ENCODE measurements at regions not wholly inside any gene's neighbourhood (a gene's known extent, or its start where the extent isn't known, plus 50 kb on each side); places are given as distances from the start of the nearest gene placed in this dataset.

DNA sequence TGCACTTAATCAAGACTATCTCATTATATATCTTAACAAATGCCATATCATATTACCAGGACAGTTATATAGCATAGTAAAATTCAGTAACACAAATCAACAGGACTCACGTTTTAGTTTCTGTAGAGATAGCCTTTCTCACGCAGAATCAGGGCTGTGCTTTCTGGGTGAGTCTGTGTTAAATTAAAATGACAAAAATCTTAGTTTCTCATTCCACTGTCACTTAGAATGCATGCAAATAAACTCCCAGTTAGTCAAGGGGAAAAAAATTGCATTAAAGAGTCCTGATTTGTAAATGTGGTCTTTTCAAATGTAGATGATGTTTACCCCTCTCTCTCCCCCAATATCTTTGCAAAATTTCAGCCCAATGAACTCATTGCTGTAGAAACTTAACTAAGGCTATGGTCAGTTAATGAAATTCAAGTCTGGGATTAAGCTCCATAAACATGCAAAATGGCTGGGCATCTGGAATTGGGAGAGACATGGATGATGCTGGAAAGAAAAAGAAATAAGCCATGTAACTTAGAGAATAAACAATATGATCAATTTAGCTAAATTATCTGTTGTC is 77.8 kb upstream of the MGAT4C start:
- Histone ChIP-seq H3K4me3 (ENCODE audit: low read length) (no peak overlapping the region), H3K4me1 (ENCODE audit: insufficient read depth, low read length) (no peaks in the 10 kb centered on the region), H3K9me3 (ENCODE audit: control insufficient read depth in 1 of 2, insufficient read depth in 1 of 2, low read length in 2 of 2) (no peaks in the 10 kb centered on the region), H3K36me3 (ENCODE audit: insufficient read depth, low read length) (no peaks in the 10 kb centered on the region), H3K27me3 (ENCODE audit: control insufficient read depth in 1 of 2, insufficient read depth in 2 of 2, low read length in 2 of 2) (no peaks in the 10 kb centered on the region), H3K27ac (ENCODE audit: low read depth in 1 of 2, low read length in 2 of 2) (no peak overlapping the region)
- ATAC-seq (ENCODE audit: poor library complexity): no peak
- intact Hi-C loops (cut with DNase I, micrococcal nuclease): no loop called here
- no peak overlapping the region for H3K27ac Mint-ChIP-seq
- H3K4me3 Mint-ChIP-seq: no peak overlapping the region
- no peaks in the 10 kb centered on the region for H3K36me3 Mint-ChIP-seq (ENCODE audit: low read depth)
- no peaks in the 10 kb centered on the region for H3K27me3 Mint-ChIP-seq
- no peak for DNase-seq
- TF ChIP-seq, protein P1, sequence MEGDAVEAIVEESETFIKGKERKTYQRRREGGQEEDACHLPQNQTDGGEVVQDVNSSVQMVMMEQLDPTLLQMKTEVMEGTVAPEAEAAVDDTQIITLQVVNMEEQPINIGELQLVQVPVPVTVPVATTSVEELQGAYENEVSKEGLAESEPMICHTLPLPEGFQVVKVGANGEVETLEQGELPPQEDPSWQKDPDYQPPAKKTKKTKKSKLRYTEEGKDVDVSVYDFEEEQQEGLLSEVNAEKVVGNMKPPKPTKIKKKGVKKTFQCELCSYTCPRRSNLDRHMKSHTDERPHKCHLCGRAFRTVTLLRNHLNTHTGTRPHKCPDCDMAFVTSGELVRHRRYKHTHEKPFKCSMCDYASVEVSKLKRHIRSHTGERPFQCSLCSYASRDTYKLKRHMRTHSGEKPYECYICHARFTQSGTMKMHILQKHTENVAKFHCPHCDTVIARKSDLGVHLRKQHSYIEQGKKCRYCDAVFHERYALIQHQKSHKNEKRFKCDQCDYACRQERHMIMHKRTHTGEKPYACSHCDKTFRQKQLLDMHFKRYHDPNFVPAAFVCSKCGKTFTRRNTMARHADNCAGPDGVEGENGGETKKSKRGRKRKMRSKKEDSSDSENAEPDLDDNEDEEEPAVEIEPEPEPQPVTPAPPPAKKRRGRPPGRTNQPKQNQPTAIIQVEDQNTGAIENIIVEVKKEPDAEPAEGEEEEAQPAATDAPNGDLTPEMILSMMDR (IDR thresholded peaks at IDR 0.05): no peak
- H3K4me1 Mint-ChIP-seq (ENCODE audit: low read depth): no peaks in the 10 kb centered on the region
- ChIA-PET POLR2A (no interaction called here), CTCF (no interaction called here)
- no peaks in the 10 kb centered on the region for H3K9me3 Mint-ChIP-seq

DNA sequence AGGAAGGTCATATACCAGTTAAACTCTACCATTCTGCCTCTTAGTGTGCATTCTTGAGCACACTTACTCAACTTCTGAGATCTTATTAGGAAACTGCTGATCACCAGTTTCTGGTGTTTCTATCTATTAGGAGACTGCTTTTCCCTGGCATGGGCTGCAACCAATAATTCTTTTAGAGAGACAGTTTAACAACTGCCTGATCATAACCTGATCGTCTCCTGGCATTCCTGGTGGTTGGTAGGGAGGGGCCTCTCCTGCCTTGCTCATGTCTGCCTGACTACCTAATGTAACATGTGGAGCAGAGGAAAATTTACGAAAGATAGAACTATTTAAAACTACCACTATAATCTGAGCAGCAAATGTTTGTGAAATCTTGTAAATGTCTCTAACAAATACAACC is 75.3 kb upstream of the MGAT4C start:
- no peak overlapping the region for H3K27ac Mint-ChIP-seq
- no peaks in the 10 kb centered on the region for H3K4me1 Mint-ChIP-seq (ENCODE audit: low read depth)
- Histone ChIP-seq H3K9me3 (ENCODE audit: control insufficient read depth in 1 of 2, insufficient read depth in 1 of 2, low read length in 2 of 2) (no peaks in the 10 kb centered on the region), H3K27ac (ENCODE audit: low read depth in 1 of 2, low read length in 2 of 2) (no peak overlapping the region), H3K4me1 (ENCODE audit: insufficient read depth, low read length) (no peaks in the 10 kb centered on the region), H3K27me3 (ENCODE audit: control insufficient read depth in 1 of 2, insufficient read depth in 2 of 2, low read length in 2 of 2) (no peaks in the 10 kb centered on the region), H3K4me3 (ENCODE audit: low read length) (no peak overlapping the region), H3K36me3 (ENCODE audit: insufficient read depth, low read length) (no peaks in the 10 kb centered on the region)
- H3K4me3 Mint-ChIP-seq: no peak overlapping the region
- TF ChIP-seq, protein P1 (IDR thresholded peaks at IDR 0.05): no peak
- no peaks in the 10 kb centered on the region for H3K9me3 Mint-ChIP-seq
- no peaks in the 10 kb centered on the region for H3K36me3 Mint-ChIP-seq (ENCODE audit: low read depth)
- CTCF ChIA-PET: no interaction called here
- intact Hi-C loops (cut with DNase I, micrococcal nuclease): no loop called here
- ATAC-seq (ENCODE audit: poor library complexity): no peak
- H3K27me3 Mint-ChIP-seq: no peaks in the 10 kb centered on the region
- DNase-seq: no peak
- POLR2A ChIA-PET: no interaction called here

DNA sequence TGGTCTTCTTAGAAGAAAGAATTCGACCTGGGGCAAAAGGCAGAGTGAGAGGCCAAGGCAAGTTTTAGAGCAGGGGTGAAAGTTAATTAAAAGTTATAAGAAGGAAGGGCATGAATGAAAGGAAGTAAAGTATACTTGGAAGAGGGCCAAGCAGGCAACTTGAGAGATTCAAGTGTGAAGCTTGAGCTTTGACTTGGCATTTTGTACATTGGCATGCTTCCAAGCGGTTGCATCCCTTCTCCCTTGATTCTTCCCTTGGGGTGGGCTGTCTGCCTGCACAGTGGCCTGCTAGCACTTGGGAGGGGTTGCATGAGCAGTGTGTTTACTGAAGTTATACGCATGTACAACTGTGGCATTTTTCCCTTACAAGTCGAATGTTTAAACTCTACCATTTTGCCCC is 74.8 kb upstream of the MGAT4C start:
- no peaks in the 10 kb centered on the region for H3K4me1 ChIP-seq (ENCODE audit: insufficient read depth, low read length)
- Mint-ChIP-seq H3K36me3 (ENCODE audit: low read depth) (no peaks in the 10 kb centered on the region), H3K4me3 (no peak overlapping the region), H3K27me3 (no peaks in the 10 kb centered on the region), H3K27ac (no peak overlapping the region), H3K9me3 (no peaks in the 10 kb centered on the region), H3K4me1 (ENCODE audit: low read depth) (no peaks in the 10 kb centered on the region)
- no peaks in the 10 kb centered on the region for H3K36me3 ChIP-seq (ENCODE audit: insufficient read depth, low read length)
- TF ChIP-seq, protein P1 (IDR thresholded peaks at IDR 0.05): no peak
- POLR2A ChIA-PET: no interaction called here
- CTCF ChIA-PET: no interaction called here
- no peak overlapping the region for H3K27ac ChIP-seq (ENCODE audit: low read depth in 1 of 2, low read length in 2 of 2)
- intact Hi-C loops (cut with DNase I, micrococcal nuclease): no loop called here
- no peak overlapping the region for H3K4me3 ChIP-seq (ENCODE audit: low read length)
- H3K9me3 ChIP-seq (ENCODE audit: control insufficient read depth in 1 of 2, insufficient read depth in 1 of 2, low read length in 2 of 2): no peaks in the 10 kb centered on the region
- no peak for ATAC-seq (ENCODE audit: poor library complexity)
- H3K27me3 ChIP-seq (ENCODE audit: control insufficient read depth in 1 of 2, insufficient read depth in 2 of 2, low read length in 2 of 2): no peaks in the 10 kb centered on the region
- no peak for DNase-seq

Measured in CD4-positive, alpha-beta T cell (primary cell).